ENCODE measurements at regions not wholly inside any gene's neighbourhood (a gene's known extent, or its start where the extent isn't known, plus 50 kb on each side); places are given as distances from the start of the nearest gene placed in this dataset.
"Not testable (repeated sequence)": the region's sequence is repeated elsewhere in the genome, so short reads cannot be mapped to it uniquely, and the experiment has no call there.

DNA sequence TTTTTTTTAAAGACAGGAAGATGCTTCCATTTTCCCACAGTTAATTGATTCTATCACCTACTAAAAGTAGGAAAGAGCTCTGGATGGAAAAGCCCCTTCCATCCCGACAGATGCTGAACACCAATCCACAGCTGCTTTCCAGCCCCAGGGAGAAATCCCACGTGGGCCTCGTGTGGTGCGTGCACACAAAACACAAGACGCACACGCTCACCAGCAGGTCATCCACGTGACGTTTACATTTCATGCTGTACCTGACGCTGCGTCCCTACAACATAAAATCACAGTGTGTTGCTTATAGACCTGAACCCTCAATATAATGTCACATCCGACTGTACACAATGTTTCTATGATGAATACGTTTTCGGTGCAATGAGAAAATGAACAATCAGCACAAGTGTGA, 50.2 kb upstream of the DACT2 start:
- no peak for DNase-seq

DNA sequence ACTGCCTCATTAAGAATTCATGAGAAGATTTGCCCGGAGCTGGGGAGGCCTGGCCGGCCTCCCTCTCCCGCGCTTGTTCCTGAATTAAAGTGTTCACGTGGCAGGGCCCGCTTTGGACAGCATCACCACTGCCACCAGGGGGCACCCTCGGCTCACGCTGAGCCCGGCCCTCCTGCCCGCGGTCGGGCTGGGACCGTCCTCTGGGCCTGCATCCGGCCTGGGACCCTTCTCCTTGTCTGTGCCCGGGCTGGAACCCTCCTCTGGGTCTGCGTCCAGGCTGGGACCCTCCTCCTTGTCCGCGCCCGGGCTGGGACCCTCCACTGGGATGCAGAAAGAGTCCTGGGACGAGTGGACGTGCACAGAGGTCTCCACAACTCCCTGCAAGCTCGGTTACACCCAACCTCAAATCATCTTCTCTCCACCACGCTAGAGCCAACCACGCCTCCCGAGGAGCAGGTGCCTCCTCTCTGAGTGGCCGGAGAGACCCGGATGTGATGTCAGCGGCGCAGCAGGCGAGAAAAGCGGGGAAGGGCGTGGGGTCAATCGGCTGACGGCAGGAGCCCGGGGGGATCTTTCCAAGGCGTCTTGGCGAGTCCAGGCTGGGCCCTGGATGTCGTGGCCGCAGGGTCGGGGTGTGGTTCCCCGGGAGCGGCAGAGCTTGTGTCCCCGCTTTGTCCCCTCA, 50.9 kb upstream of the DACT2 start:
- peak in 1 of 2 experiments; percentile 11 for DNase-seq

DNA sequence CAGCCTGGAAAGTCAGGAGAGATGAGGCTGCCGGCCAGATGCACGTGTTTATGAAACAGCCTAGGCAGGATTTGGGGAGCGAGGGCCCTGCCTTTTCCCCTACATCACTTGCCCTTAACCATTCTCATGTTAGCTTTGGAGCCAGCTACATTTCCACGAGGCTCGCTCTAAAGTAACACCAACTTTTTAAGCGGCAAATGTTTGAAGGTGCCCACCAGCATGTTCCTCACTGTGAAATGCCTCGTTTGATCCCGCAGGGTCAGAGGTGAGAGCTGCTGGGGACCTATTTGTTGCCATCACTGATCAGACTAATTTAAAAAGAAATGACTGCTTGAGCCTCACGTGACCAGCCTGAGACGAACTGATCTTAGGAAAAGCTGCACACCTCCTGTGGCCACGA, 51.6 kb upstream of the DACT2 start:
- no peak for DNase-seq

DNA sequence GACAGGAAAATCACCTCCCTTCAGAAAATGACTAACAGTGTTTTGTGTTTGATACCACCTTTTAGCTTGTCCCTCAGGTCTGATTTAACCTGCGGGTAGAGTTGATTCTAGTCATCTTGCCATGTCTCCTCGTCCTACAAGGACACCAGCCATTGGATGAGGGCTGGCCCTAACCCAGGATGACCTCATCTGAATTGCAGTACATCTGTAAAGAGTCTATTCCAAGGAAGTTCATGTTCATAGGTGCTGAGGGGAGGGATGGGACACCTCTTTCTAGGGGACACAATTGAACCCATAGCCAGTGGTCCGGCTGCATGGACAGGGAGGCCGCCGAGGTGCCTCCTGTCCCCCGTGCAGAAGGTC, 52.0 kb upstream of the DACT2 start:
- DNase-seq, result no peak

DNA sequence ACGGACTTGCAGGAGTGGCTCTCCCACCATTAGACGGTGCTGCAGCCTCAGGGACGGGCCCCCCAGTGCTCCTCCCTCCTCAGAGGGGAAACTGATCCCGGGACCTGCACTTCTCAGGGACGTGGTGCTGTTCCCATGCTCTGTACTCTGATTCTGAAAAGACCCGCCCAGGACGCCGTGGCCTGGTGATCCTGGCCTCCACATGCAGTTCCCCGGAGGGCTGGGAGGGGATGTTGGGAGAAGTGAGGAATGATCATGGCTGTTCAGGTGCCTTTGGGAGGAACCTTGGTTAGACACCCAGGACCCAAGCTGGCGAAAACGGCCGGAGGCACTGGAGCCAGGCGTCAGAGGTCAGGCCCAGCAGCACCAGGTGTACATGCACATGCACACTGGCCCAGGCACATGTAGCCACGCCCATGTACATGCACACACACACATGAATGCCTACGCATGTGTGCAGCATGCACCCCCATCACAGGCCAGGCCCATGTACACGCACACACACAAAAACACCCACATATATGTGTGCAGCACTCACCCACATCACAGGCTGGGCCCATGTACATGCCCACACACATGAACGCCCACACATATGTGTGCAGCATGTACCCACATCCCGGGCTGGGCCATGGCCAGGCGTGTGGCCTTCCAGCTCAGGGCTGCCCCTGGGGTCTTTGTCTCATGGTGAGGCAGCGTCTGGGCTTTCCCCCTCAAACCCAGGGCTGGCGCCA, 52.6 kb upstream of the DACT2 start:
- no peak for DNase-seq

DNA sequence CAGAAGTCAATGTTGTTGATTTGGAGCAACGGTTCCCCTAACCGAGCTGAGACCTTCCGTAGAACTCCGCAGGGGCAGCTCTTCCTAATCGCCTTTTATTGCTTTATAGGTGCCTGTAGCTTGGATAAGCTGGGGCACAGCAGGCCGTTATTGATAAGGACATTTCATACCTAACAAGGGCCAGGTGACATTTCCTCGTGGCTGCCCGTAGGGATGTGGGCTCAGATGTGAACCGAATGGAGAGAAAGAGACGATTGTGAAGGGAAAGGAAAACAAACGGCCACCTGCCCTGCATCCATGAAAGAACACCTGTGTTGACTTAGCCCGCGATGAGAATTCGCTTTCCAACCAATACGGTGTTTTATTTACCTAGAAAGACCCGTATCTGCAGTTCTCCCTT, 53.3 kb upstream of the DACT2 start:
- DNase-seq, result no peak

DNA sequence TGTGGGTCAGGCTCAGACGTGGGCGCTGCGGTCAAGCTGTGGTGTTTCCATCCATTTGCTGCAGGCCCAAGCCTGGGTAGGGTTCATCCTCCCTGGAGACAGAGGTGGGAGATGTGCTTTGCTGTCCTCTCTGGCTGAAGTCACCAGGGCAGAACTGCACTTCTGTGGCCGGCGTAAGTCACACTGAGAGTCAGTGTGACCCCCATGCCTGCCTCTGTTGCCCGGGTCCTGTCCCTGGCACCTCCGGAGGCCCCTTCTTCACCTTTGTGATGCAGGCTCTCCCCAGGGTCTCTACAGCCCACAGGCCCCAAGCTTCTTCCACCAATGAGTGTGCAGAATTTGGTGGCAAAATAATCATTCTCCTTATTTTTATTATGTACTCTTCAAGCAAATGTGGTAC, 53.8 kb upstream of the DACT2 start:
- DNase-seq, result no peak

DNA sequence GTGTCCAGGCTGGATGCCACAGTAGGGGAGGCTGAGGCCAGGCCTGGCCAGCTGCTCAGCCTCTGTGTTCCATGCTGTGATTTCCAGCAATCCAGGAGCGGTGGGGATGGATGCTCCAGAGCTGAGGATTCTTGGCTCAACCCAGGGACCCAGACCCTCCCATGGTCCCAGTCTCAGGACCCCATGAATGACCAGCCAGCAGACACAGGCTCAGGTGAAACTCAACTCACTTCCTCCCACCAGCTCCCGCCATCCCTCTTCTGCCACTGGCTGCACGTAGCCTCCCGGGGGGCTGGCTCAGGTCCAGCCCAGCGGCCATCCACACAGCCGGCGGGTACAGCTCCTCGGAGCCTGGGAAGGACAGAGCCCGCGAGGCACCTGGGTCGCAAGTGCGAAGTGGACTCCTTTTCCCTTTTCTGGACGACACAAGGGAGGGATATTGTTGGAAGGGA, 54.5 kb upstream of the DACT2 start:
- DNase-seq, result no peak

DNA sequence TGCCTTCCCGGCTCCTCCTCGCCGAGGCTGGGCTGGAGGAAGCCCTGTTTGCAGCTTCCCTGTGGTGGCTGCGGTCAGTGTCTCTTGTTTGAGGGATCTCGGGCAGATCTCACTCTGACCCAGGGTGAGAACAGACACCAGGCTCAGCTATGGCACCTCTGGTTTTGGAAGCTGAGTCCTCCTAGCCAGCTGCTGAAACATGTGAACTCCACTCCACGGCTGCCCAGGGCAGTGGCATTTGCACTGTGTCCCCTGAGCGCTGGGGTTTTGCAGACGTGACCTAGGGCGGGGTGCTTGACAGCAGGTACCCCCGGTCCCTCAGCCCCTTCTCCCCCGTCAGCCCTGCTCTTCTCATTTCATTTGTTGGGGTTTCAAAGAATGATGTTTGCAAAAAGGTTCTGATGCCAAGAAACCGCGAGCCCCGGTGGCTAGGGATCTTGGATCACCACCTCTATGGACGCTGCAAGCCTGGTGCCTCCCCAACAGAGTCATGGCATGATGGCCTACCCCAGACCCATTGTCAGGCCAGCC, 55.0 kb upstream of the DACT2 start:
- no peak for DNase-seq

DNA sequence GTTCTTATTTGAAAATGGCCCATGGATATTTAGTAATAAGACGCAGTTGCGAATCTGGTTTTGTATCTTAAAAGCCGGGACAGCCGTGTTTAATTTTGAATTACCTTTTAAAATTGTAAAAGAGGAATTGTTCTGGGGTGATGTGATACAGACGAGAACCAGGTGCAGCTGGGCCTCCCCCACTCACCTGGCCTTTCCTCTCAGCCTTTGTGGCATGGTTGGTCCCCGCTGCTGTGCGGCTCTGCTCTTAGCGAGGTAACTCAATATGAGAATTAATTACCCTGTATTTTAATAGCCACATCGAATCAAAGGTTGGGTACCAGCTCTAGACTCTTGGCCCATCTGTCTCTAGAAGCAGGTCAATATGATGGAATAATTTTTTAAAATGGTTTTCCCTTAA, 56.5 kb upstream of the DACT2 start:
- no peak for DNase-seq

DNA sequence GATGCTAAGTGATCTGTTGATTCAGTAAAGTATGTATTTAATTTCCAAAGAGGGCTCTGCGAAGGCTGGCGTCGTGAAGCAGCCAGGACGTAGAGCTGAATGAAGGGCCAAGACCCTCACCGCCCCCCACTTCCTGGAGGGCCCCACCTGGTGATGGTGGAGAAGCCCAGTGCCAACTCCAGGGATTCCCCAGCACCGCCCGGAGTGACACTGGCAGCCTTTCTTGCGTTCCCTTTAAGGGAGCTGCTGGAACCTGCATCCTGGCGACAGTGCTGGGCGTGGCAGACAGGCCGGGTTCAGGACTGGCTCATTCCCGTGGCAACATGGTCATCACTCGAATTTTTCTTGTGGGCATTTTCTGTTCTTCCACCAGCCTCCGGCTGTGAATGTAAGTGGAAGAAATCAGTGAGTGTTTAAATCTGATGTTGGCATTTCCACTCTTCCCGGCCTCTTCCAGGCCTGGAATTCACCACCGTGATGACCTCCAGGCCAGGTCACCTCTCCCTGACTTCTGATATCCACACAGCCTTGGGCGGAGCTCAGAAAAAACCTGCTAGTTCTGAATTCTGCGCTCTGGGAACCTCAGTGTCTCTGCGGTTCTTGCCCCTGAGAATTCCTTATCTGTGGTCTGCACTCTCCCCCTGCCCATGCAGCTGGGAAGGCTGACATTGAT, 57.4 kb upstream of the DACT2 start:
- DNase-seq, result no peak

DNA sequence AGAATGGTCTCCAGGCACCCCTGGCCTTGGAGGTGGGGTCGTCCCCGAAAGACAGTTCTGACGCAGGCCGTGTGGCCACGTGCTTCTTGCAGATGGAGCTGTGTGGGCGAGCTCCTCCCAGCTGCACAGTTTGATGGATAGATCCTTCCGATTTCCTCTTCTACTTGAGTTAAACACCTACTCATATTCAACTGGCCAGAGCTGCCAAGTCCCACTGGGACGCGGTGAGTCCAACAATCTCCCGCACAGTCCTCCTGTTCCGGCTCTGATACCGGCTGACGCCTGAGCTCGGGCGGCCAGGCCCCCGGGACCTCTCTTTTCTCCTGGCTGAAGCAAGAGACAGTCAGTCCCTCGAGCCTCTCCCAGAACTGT, 57.9 kb upstream of the DACT2 start:
- DNase-seq, result no peak

DNA sequence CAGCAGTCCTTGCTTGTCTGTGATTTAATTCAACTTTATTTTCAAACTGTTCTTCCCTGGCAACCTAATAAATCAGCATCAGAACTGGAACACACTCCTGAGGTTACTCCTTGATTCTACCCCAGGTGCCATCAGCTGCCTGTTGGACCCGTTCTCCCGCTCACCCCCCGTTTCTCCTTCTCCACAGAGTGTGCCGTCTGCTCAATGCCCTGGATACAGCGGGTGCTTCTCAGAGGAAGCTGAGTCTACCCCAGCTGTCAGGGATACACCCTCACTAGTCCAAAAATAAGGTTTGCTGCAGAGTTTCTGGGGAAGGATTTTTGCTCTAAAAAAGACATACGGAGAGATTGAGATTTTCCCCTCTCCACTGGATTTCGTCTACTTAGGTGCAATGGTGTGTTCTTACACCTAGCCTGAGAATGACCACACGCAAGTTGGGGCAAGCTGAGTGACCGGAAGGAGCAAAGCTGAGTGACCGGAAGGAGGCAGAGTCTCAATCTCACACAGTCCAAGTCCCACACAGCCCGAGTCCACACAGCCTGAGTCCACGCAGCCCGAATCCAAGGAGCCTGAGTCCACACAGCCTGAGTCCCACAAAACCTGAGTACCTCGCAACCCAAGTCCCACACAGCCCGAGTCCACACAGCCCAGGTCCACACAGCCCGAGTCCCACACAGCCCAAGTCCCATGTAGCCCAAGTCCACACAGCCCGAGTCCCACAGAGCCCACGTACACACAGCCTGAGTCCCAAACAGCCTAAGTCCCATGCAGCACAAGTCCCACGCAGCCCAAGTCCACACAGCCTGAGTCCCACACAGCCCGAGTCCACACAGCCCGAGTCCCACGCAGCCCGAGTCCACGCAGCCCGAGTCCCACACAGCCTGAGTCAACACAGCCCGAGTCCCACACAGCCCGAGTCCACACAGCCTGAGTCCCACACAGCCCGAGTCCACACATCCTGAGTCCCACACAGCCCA, 58.6 kb upstream of the DACT2 start:
- DNase-seq, result no peak

DNA sequence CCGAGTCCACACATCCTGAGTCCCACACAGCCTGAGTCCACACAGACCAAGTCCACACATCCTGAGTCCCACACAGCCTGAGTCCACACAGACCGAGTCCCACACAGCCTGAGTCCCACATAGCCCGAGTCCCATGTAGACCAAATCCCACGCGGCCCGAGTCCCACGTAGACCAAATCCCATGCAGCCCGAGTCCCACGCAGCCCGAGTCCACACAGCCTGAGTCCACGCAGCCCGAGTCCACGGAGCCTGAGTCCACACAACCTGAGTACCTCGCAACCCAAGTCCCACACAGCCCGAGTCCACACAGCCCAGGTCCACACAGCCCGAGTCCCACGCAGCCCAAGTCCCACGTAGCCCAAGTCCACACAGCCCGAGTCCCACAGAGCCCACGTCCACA, 60.0 kb upstream of the DACT2 start:
- DNase-seq, result not testable (repeated sequence)

DNA sequence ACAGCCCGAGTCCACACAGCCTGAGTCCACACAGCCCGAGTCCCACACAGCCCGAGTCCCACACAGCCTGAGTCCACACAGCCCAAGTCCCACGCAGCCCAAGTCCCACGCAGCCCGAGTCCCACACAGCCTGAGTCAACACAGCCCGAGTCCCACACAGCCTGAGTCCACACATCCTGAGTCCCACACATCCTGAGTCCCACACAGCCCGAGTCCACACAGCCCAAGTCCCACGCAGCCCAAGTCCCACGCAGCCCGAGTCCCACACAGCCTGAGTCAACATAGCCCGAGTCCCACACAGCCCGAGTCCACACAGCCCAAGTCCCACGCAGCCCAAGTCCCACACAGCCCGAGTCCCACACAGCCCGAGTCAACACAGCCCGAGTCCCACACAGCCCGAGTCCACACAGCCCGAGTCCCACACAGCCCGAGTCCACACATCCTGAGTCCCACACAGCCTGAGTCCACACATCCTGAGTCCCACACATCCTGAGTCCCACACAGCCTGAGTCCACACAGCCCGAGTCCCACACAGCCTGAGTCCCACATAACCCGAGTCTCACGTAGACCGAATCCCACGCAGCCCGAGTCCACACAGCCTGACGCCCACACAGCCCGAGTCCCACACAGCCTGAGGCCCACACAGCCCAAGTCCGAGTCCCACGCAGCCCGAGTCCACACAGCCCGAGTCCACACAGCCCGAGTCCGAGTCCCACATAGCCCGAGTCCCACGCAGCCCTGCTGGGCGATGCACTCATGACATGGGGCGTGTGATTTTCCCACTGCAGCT, 60.6 kb upstream of the SMOC2 start:
- not testable (repeated sequence) for DNase-seq

DNA sequence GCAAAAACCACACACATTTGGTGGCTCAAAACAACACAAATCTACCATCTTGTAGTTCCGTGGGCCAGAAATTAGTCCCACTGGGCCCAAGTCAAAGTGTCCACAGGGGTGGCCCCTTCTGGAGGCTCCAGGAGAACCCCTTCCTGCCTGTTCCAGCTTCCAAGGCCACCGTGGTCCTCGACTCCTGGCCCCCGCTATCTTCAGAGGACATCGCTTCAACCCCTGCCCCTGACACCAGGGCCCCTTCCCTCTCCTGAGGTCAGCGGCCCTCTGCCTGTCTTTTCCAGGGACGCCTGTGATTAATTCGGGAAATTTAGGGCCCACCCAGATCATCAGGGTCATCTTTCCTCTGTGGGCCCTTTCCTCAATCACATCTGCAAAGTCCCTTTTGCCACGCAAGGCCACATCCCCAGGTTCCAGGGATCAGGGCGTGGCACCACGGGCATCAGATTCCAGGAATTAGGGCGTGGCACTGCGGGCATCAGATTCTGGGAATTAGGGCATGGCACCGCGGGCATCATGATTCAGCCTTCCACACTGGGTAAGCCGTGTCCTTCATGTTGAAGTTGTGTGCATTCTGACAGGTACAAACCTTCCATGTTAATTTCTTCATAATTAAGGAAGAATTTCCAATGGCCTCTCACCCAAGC, 59.9 kb upstream of the SMOC2 start:
- no peak for DNase-seq

DNA sequence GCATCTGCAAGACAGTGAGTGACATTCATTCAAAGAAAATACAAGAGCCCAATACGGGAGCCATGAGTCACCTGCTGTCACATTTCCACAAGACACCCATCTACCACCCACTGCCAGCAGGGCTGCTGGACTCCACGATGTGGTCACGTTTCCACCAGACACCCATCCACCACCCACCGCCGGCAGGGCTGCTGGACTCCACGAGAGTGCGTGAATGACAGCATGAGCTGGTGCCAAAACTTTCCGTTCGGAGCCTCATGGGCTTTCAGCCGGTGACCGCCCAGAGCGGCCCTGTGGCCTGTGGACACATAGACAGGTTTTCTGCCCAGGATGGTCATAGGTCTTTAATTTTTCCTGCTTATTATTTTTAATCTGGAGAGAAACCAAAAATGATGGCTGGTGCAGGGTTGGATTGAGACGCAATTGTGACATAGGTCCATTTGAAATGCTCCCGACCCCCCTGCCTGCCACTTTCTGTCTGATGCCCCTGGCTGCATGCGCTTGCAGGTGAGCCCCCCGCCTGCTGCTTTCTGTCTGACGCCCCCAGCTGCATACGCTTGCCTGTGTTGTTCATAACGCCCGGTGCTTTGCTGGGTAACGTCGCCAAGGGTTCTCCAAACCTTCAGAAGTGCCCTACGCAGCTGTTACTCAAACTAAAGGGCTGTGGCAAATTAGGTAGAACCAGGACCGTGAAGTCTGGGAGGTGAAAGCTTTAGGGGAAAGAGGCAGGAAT, 59.1 kb upstream of the SMOC2 start:
- DNase-seq, result no peak

DNA sequence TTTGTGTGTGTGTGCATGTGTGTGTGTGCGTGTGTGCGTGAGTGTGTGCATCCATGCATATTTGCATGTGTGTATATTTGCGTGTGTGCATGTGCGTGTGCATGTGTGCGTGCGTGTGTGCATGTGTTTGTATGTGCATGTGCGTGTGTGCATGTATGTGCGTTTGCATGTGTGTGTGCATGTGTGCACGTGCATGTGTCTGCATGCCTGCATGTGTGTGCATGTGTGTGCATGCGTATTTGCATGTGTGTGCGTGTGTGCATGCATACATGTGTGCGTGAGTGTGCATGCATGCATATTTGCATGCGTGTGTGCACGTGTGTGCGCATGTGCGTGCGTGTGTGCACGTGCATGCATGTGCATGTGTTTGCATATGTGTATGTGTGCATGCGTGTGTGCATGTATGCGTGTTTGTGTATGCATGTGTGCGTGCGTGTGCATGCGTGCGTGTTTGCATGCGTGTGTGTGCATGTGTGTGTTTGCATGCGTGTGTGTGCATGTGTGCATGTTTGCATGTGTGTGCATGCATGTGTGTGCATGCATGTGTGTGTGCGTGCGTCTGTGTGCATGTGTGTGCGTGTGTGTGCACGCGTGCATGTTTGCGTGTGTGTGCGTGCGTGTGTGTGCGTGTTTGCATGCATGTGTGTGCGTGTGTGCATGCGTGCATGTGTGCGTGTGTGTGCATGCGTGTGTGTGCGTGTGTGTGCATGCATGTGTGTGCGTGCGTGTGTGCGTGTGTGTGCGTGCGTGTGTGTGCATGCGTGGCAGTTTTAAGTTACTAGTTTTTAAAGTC, 57.7 kb upstream of the SMOC2 start:
- no peak for DNase-seq

Data from SW 1271 (cell line).